ENCODE measurements at regions not wholly inside any gene's neighbourhood (a gene's known extent, or its start where the extent isn't known, plus 50 kb on each side); places are given as distances from the start of the nearest gene placed in this dataset.

DNA sequence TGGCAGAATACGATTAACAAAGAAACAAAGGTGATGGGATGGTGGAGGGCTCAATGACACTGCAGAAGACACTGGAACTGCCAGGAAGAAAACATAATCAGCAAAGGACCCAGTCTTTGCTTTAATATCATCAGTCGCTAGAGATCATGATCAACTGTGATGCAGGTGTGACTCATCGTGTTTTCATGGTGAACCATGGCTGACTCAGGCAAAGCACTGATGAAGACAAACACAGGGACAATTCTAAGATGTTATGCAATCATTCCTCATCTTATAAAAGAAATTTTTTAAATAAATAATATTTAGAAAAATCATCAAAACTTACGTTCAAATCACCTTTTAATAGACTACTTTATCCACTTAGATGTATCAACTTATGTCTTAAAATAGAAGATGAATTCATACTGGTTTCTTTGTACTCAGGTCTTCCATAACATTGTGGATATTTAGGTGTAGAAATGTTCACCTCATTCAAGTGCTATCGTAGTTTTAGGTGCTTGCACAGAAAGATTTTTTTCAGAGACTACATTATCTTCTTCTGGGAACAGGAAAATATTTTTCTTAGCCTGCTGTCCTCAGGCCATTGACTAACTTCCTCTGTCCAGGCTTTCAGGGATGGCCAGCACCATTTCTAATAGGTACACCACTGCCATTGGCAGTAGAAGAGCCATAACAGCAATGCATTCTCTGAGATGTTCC, 673.4 kb upstream of the MEF2C start:
- TF ChIP-seq POLR2AphosphoS5 (IDR thresholded peaks at IDR 0.05; ENCODE audit: low read depth, low read length) (no peak), POLR2A (IDR thresholded peaks at IDR 0.05; ENCODE audit: low read depth, low read length) (no peak), TAF1 (IDR thresholded peaks at IDR 0.05; ENCODE audit: low read depth, low read length) (no peak), PAX5 (IDR thresholded peaks at IDR 0.05; ENCODE audit: insufficient read depth, low read length, severe bottlenecking) (no peak)
